HepG2 (cell line): ENCODE measurements at regions not wholly inside any gene's neighbourhood (a gene's known extent, or its start where the extent isn't known, plus 50 kb on each side); places are given as distances from the start of the nearest gene placed in this dataset.

Experiments
- CTCF ChIP-seq: sonication (generic); formaldehyde crosslinking; IDR thresholded peaks from 2 replicates; pipeline ENCODE4 v1.5.0; 2020; ENCODE audit warnings: mild to moderate bottlenecking, missing genetic modification reagents, moderate library complexity
- JUN ChIP-seq: sonication (generic); formaldehyde crosslinking; IDR thresholded peaks from 2 replicates; pipeline ENCODE4 v1.4.0; 2020; ENCODE audit warnings: mild to moderate bottlenecking, missing genetic modification reagents
- NCOR1 ChIP-seq: fragments of 200-600 bp; sonication (generic); IDR thresholded peaks from 2 replicates; pipeline ENCODE4 v1.7.0; 2017; ENCODE audit warnings: antibody characterized with exemption, low read length, borderline replicate concordance
- NPAS2 ChIP-seq: sonication (generic); formaldehyde crosslinking; IDR thresholded peaks from 2 replicates; pipeline ENCODE4 v1.8.0; 2022; ENCODE audit warnings: mild to moderate bottlenecking, missing genetic modification reagents, borderline replicate concordance
- TFAP4 ChIP-seq: sonication (generic); IDR thresholded peaks from 2 replicates; pipeline ENCODE4 v1.6.1; 2016; ENCODE audit warnings: low read depth, borderline replicate concordance
- UBTF ChIP-seq: sonication (generic); formaldehyde crosslinking; IDR thresholded peaks from 2 replicates; pipeline ENCODE4 v1.4.0; 2020; ENCODE audit warnings: mild to moderate bottlenecking, missing genetic modification reagents

GRCh38 chr7:19239951-19240350, 94.7 kb upstream of the FERD3L start:
- TF ChIP-seq JUN (CRISPR knock-in tag): no peak
- TF ChIP-seq CTCF (CRISPR knock-in tag): no peak
- TF ChIP-seq NPAS2: no peak
- TF ChIP-seq TFAP4: no peak
- no peak for TF ChIP-seq UBTF (CRISPR knock-in tag)
- no peak for TF ChIP-seq NCOR1
